OCI-LY7 (cell line): ENCODE measurements at regions not wholly inside any gene's neighbourhood (a gene's known extent, or its start where the extent isn't known, plus 50 kb on each side); places are given as distances from the start of the nearest gene placed in this dataset.

Source experiments
- EZH2phosphoT487 ChIP-seq: fragments of 200-600 bp; sonication (generic); IDR thresholded peaks from 2 replicates; pipeline ENCODE4 v1.6.1; 2018; ENCODE audit warnings: low read depth, borderline replicate concordance, mild to moderate bottlenecking, mixed run types, antibody characterized with exemption, low read length, moderate library complexity, mixed read lengths
- TF ChIP-seq, protein P1 (sequence below): fragments of 200-600 bp; sonication (generic); conservative IDR thresholded peaks from 2 replicates; pipeline ENCODE4 v1.5.1; 2014; ENCODE audit warnings: mild to moderate bottlenecking, antibody characterized with exemption, low read length, moderate library complexity, mixed read lengths

DNA sequence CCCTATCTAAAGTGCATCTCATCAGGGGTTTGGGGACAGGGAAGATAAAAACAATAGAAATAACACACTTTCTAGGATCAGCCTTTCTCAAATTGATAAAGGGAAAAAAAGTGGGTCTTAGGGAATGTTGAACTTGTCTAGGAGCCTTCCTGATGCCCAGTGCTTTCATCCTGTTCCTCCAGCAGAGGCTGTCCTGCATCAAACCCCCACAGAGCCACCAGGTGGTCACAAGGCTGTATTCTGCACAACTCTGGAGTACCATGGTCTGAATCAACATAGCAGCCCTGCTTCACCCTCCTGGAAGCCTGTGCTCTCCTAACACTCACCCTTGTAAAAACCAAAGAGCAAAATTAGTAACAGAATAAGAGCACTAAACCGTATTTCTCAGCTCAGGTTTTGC is 118.5 kb upstream of the SLC25A36 start:
- TF ChIP-seq, protein P1, sequence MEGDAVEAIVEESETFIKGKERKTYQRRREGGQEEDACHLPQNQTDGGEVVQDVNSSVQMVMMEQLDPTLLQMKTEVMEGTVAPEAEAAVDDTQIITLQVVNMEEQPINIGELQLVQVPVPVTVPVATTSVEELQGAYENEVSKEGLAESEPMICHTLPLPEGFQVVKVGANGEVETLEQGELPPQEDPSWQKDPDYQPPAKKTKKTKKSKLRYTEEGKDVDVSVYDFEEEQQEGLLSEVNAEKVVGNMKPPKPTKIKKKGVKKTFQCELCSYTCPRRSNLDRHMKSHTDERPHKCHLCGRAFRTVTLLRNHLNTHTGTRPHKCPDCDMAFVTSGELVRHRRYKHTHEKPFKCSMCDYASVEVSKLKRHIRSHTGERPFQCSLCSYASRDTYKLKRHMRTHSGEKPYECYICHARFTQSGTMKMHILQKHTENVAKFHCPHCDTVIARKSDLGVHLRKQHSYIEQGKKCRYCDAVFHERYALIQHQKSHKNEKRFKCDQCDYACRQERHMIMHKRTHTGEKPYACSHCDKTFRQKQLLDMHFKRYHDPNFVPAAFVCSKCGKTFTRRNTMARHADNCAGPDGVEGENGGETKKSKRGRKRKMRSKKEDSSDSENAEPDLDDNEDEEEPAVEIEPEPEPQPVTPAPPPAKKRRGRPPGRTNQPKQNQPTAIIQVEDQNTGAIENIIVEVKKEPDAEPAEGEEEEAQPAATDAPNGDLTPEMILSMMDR, result peak; percentile 46
- TF ChIP-seq EZH2phosphoT487, result no peak
